NCI-H345 treated with DMSO at 0.1 percent for 48 hours (cell line): ENCODE measurements at regions not wholly inside any gene's neighbourhood (a gene's known extent, or its start where the extent isn't known, plus 50 kb on each side); places are given as distances from the start of the nearest gene placed in this dataset.
"Not testable (repeated sequence)": the region's sequence is repeated elsewhere in the genome, so short reads cannot be mapped to it uniquely, and the experiment has no call there.

ENCODE experiments used
- DNase-seq: peaks from one replicate; lab custom pipeline; 2025; ENCODE audit not compliant: unreplicated experiment; lab: John Stamatoyannopoulos, UW

DNA sequence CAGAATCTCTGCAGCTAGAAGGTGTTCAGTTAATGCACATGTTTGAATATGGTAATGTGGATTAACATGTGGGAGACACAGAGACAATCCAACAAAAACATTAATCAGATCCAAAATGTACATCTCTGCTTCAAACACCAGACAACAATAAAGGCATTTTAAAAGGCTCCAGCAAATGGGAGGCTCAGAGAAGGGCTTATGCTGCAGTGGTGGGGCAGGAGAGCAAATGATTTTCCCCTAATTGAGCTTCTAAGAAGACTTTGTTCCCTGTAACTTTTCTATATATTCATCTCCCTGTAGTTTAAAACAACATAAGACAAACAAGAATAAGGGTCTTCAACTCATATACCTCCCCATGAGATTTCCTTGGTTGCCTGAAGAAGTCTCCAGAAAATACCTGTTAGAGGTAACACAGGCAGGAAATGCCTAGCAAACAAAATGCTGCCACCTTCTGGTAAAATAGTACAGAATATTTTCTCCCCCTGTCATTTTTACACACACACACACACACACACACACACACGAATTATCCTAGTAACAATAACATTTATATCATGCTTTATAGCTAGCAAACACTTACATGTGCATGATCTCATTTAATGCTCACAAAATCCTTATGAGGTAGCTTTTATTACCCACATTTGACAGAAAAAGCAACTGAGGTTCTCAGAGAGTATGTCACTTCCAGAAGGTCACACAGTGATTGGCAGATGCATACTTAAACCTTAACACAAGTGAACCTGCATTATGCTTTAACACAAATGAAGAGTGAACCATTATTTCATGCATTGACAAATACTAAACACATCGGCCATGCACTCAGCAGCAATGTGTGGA is 123.4 kb upstream of the MB21D2 start:
- peak; percentile 67 for DNase-seq

DNA sequence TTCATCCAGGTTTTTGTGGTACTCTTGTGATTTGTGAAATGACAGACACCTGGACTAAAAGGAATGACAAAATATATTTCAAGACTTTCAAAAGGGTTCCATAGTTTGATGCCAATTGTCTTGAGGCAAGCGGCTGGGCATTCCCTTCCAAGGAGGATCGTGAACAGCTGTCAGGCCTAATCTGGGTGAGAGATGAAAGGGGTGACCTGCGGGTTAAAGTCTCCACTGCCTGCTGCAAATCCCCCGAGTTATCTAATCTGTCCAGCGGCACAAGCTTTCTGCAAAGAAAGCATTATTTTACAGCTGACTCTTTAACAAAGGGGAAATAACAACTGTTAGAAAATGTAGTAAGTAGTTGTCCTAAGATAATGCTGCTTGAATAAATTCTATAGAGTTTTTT is 128.7 kb upstream of the MB21D2 start:
- no peak for DNase-seq

DNA sequence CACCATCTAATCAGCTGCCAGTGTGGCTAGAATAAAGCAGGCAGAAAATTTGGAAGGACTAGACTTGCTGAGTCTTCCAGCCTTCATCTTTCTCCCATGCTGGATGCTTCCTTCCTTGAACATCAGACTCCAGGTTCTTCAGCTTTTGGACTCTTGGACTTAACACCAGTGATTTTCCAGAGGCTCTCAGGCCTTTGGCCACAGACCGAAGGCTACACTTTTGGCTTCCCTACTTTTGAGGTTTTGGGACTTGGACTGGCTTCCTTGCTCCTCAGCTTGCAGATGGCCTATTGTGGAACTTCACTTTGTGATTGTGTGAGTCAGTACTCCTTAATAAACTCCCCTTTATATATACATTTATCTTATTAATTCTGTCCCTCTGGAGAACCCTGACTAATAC is 129.8 kb upstream of the MB21D2 start:
- not testable (repeated sequence) for DNase-seq

DNA sequence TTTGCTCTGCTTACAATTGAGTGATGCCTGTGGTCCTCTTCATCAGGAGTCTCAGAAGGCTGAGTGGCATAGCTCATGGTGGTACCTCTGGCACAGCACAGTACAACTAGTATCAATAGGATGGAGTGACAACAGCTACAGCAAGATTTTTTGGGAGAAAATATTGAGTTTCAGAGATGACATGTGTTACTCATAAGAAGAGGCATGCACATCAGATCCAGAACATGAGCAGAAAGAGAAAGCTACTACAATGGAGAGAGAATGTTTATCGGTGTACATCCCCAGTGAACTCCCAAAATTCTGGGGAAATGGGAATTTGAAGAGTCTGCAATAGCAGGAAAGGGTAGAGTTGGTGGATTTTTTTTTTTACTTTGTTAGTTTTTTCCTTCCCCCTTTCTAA is 130.5 kb upstream of the MB21D2 start:
- no peak for DNase-seq

DNA sequence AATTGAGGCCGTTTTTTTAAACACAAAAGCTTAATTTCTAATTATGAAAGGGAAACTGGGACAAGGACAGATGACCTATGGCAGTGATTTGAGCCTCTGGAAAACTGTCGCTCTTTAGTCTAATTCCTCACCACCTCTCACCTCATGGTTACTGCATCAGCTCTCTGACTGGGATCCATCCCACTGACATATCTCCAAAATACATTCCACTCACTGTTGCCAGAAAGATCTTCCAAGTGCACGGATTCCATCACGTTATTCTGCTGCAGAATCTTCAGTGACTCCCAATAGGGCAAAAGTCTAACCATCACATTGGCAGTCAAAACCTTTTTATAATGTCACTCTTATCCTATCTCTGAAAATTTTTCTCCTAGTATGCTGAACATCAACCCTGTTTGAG is 132.3 kb upstream of the MB21D2 start:
- no peak for DNase-seq

DNA sequence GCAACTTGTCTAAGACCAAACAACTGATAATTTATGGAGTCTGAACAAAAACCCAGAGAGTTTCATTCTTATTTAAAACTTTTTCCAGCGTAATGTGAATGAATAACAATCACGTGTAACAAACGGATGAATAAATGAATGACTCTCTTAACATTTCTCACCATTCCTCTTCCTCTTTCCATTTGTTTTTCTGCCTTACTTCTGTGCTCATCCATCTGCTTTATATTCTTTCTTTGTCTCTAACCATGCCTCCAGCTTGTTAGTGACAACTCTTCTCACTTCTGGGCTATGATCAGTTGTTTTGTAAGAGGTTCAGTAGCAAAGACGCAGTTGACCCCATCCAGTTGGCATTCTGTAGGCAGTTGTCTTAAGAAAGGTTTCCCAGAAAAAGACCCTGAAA is 133.7 kb upstream of the MB21D2 start:
- no peak for DNase-seq

DNA sequence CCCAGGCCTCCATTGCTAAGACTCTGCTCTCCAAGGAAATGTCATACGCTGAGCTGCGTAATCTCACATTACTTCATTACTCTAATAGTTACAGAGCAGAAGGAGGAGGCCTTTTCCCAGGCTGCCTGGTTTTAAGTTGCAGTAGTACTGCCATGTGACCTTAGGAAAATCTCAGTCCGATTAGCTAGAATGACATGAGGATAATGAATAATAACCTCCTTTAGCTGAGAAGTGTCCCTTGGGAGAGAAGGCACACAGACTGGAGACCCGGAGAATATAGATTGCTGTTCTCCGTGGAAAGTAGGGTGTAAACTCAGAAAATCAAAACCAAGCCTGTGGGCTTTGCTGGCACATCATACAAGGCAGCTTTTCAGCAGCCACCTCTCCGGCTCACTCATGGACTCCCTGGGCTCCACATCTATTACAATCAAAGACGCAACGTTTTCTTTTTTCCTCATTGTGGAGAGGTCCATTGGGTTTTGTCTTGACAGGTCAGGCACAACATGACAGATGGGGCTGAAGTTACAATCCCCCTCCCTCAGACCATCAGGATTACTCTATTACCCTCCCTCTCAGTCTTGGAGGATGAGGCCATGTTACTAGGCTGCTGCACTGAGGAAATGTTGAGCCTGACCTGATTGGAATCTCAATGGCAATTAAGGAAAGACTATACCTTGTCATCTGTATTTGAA is 134.8 kb upstream of the MB21D2 start:
- no peak for DNase-seq

DNA sequence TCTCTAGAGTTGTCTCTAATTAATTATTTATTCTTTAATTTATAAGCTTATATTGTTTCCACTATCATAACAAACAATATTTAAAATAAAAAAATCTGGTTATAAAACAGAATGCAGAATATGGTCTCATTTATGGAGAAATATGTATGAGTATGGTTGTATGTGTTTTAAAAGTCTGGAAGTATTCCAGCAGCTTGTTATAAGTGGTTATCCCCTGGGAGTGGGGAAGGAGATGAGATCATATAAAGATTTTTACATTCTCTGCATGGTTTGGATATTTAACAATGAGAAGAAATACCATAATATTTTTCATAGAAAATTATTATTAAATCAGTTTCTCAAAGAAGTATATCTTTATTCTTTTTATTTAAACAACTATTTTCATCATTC is 135.4 kb upstream of the MB21D2 start:
- no peak for DNase-seq

DNA sequence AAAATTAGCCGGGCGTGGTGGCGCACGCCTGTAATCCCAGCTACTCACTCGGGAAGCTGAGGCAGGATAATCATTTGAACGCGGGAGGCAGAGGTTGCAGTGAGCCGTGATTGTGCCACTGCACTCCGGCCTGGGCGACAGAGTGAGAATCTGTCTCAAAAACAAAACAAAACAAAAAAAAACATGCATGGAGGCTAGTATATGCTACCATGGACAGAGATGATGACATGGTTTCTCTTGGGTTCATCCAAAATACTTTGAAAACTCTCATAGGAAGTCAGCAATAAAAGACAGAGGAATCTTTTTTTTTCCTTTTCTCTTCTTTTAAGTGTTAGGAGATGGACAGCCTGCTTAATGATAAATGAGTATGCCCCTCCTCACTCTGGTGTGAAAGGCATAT is 137.7 kb upstream of the MB21D2 start:
- DNase-seq: no peak

DNA sequence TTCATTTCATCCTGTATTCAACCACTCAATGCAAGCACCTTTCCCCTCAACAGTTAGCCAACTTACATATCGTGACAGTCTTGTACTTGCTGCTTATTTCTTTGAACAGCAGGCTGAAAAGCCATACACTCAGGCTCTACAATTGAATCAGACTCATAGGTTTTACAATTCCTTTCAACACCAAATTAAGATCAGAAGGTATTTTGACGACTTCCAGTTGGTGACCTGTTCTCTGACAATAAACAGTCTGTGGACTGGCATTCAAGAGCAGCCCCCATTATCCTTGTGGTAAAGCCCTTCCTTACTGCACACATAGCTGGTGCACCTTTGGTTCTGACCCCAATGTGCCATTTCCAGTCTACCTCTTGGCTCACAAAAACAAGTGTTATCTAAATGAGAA is 140.0 kb upstream of the MB21D2 start:
- DNase-seq: no peak

DNA sequence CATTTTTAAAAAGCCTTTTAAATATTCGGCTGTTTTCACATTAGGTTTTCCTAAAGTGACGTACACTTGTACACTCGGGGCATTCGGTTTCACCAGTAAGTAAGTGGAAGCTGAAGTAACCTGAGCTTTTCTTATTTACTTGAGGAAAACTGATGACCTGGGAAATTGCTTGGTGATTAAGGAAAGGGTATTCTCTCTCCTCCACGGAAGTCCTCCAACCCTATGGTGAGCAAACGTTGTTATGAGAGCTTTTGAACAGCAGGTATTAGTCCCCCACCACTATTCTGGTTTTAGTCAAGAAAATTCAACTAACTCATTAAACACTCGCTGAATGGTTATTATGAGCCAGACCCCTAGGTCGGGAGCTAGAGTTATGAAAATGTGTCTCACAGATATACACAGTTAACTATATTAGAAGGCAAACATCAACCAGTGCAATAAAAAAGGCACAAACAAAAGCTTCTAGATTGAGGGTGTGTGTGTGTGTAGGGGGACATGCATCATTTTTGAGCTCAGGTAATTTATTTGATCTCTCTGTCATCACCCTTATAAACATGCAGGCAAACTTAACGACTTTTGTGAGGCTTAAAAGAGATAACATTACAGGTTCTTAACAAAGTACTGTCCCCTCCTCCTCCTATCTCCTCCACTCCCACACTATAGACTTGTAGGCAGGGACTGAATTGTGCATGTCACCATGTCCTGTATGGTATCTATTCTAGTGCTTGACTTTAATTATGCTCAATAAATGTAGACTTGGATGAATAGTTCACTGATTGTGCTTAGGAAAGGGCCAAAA is 143.3 kb upstream of the MB21D2 start:
- DNase-seq: no peak

DNA sequence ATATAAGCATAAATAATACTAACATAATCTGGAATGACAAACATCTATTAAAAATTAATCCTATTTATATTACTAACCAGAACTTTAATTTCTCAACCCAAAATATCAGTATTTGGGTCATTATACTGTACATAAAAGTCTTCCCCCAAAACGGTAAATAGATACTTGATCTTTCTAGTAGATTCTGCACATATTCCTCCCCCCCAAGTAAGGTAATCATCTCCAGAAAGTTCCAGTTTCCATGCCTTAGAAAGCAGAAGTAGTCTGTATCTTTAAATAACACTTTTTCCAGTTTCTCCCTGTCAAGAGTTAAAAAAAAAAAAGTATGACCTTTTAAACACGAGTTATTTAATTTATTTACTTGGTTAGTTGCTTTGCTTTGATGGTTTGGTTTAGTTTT is 150.7 kb upstream of the MB21D2 start:
- no peak for DNase-seq

DNA sequence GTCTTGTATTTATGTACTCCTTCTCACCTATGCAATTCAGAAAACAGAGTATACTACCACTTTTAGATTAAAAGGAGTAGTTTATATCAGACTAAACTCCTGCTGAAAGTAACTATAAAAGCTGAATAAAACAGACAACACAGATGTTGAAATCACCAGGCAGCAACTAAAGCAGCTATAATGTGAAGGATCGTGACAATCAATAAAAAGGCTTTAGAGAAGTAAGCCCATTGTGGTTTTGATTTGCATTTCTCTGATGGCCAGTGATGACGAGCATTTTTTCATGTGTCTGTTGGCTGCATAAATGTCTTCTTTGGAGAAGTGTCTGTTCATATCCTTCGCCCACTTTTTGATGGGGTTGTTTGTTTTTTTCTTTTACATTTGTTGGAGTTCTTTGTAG is 152.1 kb upstream of the MB21D2 start:
- DNase-seq: not testable (repeated sequence)

DNA sequence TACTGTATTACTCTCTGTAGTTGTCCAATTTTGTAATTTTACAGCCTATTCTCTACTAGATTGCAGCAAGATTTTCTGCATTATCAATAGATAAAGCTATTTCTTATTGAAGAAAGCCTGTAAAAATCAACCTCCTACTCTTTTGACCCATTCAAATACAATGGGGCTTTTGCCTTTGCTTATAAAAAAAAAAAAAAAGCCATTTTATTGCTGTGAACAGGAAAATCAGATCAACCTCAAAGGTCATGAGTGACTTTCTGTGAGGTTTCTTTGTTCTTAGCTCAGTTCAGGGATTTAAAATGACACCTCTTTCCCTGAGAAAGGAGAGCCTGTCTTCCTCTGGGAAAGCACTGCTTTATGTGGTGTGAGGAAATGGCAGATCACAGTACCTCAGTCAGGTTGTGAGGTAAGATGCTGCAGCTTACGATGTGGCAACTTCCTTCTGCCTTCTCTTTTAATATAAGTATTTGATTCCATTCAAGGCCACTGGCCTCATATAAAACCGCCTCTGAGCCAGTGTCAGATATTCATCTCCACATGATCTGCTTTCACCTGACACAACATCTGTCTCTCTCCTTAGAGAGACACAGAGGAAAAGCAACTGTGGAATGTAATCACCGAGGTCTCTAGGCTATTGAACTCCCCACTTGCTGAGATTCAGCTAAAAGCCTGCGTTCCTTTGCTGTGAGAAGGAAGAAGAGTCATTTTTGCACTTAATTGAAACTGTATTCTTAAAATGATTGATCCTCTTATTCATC is 161.5 kb upstream of the MB21D2 start:
- DNase-seq: no peak

DNA sequence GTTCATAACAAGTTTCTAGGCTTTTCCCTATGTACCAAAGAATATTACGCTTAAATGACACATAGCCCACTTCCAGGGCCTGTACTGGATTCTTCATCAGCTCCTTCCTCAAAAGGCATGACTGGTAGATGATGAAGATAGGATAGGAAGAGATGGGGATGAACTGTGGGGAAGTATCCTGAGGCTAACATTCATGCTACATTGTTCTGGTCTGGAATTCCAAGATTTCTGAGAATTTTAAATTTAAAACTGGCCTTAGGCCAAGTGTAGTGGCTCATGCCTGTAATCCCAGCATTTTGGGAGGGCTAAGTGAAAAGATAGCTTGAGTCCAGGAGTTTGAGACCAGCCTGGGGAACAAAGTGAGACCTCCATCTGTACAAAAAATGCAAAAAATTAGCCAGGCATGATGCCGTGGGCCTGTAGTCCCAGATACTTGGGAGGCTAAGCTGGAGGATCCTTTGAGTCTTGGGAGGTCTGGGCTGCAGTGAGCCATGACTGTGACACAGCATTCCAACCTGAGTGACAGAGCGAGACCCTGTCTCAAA is 160.1 kb upstream of the PLAAT1 start:
- DNase-seq: no peak

DNA sequence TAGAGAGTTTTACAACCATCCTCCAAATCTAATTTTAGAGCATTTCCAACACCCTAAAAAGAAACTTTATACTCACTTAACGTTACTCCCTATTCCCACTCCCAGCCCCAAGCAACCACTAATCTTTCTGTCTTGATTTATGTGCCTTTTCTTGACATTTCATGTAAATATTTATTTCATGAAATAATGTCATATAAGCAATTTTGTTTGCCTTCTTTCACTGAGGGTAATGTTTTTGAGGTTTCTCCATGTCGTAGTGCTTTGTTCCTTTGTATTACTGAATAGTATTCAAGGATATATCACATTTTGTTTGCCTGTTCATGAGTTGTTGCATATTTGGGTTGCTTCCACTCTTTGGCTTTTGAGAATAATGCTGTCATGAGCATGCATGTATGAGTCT is 155.4 kb upstream of the PLAAT1 start:
- no peak for DNase-seq

DNA sequence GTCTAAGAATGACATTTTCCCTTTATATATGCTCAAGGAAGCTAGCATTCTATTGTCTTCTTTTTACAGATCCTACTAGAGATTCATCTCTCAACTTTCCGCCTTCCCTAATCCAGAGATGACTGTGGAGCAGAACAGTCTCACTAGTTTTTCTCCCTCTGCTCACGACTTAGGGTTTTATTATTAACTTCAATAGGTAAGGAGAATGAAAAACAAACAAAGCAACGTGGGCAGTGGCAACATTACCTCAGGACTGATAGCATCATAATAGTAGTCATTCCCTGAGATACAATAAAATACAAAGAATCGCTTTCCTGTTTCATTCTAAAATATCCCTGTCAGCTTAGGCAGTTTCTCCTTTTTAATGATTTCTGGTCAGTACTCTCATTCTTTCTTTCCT is 154.3 kb upstream of the PLAAT1 start:
- no peak for DNase-seq

DNA sequence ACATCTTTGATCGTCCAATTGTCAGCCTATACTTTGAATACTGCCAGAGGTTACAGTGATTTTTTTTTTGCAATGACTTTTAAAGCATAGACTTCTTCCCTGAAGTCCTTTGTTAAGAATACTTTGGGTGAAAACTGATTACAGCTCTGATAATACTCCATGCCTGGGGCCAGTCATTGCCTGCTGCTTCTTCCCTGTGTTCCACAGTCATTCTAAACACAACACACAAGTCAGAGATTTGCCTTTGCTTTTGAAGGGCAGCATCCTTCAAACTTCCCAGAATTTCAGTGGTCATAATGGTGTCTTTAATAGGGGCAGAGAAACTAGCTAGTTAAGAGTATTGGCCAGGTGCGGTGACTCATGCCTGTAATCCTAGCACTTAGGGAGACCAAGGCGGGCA is 153.7 kb upstream of the PLAAT1 start:
- no peak for DNase-seq

DNA sequence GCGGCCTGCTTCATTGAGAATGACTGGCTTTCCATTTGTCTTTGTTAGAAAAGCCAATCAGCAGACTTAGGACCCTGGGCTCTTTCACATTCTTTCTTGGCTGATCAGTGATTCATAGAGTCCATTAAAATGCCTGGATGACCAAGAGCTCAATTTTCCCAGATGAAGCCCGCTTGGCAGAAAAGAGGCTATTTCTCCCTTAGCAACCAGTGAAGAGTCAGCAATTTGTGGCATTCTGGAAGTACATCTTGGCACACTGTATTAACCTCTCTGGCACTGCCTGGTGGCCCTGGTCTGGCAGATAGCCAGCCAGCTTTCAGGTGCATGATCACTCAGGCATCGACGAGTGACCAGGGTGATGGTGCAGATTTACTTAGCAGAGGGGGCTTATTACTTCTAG is 145.7 kb upstream of the PLAAT1 start:
- no peak for DNase-seq

DNA sequence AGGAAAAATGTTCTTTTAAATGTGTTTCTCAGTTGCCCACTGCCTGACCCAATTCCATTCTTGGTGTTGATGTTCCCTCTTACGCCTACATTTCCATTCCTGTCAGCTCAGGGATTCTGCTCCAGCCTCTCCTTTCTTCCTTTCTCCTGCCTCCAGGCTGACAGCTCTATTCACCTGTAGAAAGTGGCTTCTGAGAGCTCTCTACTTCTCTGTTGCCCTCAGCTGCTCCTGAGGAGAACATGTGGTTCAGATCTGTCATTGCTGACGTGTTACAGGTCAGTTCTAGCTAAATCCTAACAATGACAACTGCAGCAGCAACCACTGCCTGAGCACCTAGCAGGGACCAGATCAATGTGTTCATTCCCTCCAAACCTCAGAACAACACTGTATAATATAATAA is 144.9 kb upstream of the PLAAT1 start:
- DNase-seq: no peak
